Hepatocyte (in vitro differentiated cells): ENCODE measurements at regions not wholly inside any gene's neighbourhood (a gene's known extent, or its start where the extent isn't known, plus 50 kb on each side); places are given as distances from the start of the nearest gene placed in this dataset.

Source experiments
- DNase-seq: peaks from one replicate; pipeline ENCODE4 v3.0.0-alpha.2; 2016; ENCODE audit warnings: low spot score
- H2AFZ ChIP-seq: fragments of 200-600 bp; sonication (generic); 2 replicates; pipeline ENCODE4 v1.6.0; 2016; ENCODE audit warnings: antibody characterized with exemption, mild to moderate bottlenecking
- H3K27ac ChIP-seq: fragments of 200-600 bp; sonication (generic); 2 replicates; pipeline ENCODE4 v1.5.1; 2016; ENCODE audit warnings: mild to moderate bottlenecking
- H3K27me3 ChIP-seq: fragments of 200-600 bp; sonication (generic); 2 replicates; pipeline ENCODE4 v1.6.1; 2016
- H3K36me3 ChIP-seq: fragments of 200-600 bp; sonication (generic); replicated peaks from 2 replicates; pipeline ENCODE4 v1.5.1; 2016; ENCODE audit warnings: low read depth; ENCODE audit not compliant: insufficient read depth
- H3K4me1 ChIP-seq: fragments of 200-600 bp; sonication (generic); 2 replicates; pipeline ENCODE4 v1.5.1; 2016; ENCODE audit warnings: mild to moderate bottlenecking, moderate library complexity; ENCODE audit not compliant: insufficient read depth
- H3K4me2 ChIP-seq: fragments of 200-600 bp; sonication (generic); 2 replicates; pipeline ENCODE4 v1.6.0; 2016
- H3K4me3 ChIP-seq: fragments of 200-600 bp; sonication (generic); 2 replicates; pipeline ENCODE4 v1.5.1; 2016; ENCODE audit warnings: mild to moderate bottlenecking
- H3K79me2 ChIP-seq: fragments of 200-600 bp; sonication (generic); 2 replicates; pipeline ENCODE4 v1.6.0; 2017; ENCODE audit warnings: mild to moderate bottlenecking
- H3K9me2 ChIP-seq: fragments of 200-600 bp; sonication (generic); replicated peaks from 2 replicates; pipeline ENCODE4 v1.6.0; 2017; ENCODE audit warnings: mild to moderate bottlenecking; ENCODE audit not compliant: insufficient read depth
- H3K9me3 ChIP-seq: fragments of 200-600 bp; sonication (generic); 2 replicates; pipeline ENCODE4 v1.5.1; 2016; ENCODE audit warnings: low read depth, mild to moderate bottlenecking
- H4K20me1 ChIP-seq: fragments of 200-600 bp; sonication (generic); 2 replicates; pipeline ENCODE4 v1.6.0; 2016; ENCODE audit warnings: mild to moderate bottlenecking; ENCODE audit not compliant: insufficient read depth, poor library complexity, severe bottlenecking
- EZH2 ChIP-seq: fragments of 200-600 bp; sonication (generic); IDR thresholded peaks from 2 replicates; pipeline ENCODE4 v1.6.1; 2016; ENCODE audit warnings: antibody characterized with exemption, mild to moderate bottlenecking, borderline replicate concordance
- EZH2phosphoT487 ChIP-seq: fragments of 200-600 bp; sonication (generic); IDR thresholded peaks from one replicate; pipeline ENCODE4 v1.6.1; 2018; ENCODE audit warnings: antibody characterized with exemption, mild to moderate bottlenecking, low read depth, moderate library complexity; ENCODE audit not compliant: unreplicated experiment, severe bottlenecking
- WGBS: methylation state at CpG from one replicate; pipeline ENCODE4 v1.1.6; 2016; ENCODE audit warnings: low lambda C conversion rate; ENCODE audit errors: missing lambda C conversion rate; 5-methylcytosine and 5-hydroxymethylcytosine counted together
- TF ChIP-seq, protein P1 (sequence below): fragments of 200-600 bp; sonication (generic); IDR thresholded peaks from 2 replicates; pipeline ENCODE4 v1.5.1; 2016; ENCODE audit warnings: antibody characterized with exemption, mild to moderate bottlenecking; ENCODE audit not compliant: poor library complexity

DNA sequence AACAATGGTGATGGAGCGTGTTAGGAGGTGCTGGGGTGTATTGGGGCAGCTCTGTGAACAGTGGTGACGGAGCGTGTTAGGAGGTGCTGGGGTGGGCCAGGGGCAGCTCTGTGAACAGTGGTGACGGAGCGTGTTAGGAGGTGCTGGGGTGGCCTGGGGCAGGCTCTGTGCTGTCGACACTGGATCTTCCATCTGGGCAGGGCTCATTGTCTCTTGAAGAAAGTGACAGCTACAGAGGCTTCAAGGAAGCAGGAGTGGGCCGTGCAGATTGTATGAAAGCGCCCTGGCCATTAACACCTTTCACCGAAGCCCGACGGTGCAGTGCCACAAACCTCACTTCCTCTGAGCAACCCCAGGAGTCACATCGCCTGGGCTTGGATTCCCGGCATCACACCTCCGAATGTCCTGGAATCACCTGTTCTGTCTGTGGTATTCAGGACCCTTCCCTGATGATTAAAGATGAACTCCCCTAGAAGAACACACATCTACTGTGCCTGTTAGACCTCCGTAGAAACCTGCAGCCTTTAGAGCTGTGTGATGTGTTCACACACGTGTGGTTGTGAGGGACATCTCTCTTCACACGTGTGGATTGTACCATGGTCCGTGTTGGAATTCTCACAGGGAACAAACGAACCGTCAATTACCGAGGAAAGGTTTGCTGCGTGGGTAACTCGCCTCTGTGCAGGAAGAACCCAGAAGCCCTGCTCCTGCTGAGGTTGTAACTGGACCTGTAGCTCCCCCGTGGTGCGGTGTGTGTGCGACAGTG lies 377.7 kb downstream of the THBS2 start:
- H3K36me3 ChIP-seq, result no peaks in the 10 kb centered on the region
- H4K20me1 ChIP-seq, result no peaks in the 10 kb centered on the region
- no peak overlapping the region for H2AFZ ChIP-seq
- DNase-seq, result no peak
- H3K27me3 ChIP-seq, result no peaks in the 10 kb centered on the region
- H3K79me2 ChIP-seq, result no peaks in the 10 kb centered on the region
- H3K9me3 ChIP-seq, result no peaks in the 10 kb centered on the region
- 98% methylated on average over 25 of the region's 26 CpGs for WGBS
- no peak overlapping the region for H3K27ac ChIP-seq
- no peak overlapping the region for H3K4me2 ChIP-seq
- H3K4me1 ChIP-seq, result no peaks in the 10 kb centered on the region
- TF ChIP-seq EZH2phosphoT487 (no peak), EZH2 (no peak)
- TF ChIP-seq, protein P1, sequence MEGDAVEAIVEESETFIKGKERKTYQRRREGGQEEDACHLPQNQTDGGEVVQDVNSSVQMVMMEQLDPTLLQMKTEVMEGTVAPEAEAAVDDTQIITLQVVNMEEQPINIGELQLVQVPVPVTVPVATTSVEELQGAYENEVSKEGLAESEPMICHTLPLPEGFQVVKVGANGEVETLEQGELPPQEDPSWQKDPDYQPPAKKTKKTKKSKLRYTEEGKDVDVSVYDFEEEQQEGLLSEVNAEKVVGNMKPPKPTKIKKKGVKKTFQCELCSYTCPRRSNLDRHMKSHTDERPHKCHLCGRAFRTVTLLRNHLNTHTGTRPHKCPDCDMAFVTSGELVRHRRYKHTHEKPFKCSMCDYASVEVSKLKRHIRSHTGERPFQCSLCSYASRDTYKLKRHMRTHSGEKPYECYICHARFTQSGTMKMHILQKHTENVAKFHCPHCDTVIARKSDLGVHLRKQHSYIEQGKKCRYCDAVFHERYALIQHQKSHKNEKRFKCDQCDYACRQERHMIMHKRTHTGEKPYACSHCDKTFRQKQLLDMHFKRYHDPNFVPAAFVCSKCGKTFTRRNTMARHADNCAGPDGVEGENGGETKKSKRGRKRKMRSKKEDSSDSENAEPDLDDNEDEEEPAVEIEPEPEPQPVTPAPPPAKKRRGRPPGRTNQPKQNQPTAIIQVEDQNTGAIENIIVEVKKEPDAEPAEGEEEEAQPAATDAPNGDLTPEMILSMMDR, result no peak
- H3K9me2 ChIP-seq, result no peaks in the 10 kb centered on the region
- no peak overlapping the region for H3K4me3 ChIP-seq

DNA sequence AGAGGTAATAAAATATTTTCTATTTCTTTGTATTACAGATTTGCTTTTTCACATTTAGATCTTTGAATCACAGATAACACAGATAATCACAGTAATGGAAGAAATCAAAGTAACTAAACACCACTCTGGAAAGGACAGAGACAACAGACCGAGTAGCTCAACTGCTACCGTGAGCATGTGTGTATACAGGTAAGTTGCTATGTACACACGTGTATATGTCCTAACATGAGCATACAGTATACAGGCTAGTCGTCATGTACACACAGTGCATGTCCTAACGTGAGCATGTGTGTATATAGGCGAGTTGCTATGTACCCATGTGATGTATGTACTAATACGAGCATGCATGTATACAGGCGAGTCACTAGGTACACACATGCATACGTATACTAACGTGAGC lies 379.0 kb downstream of the THBS2 start:
- Histone ChIP-seq H3K9me2 (no peaks in the 10 kb centered on the region), H3K27me3 (no peaks in the 10 kb centered on the region), H2AFZ (no peak overlapping the region), H3K27ac (no peak overlapping the region), H4K20me1 (no peaks in the 10 kb centered on the region), H3K4me1 (no peaks in the 10 kb centered on the region), H3K79me2 (no peaks in the 10 kb centered on the region), H3K9me3 (no peaks in the 10 kb centered on the region), H3K4me3 (no peak overlapping the region), H3K36me3 (no peaks in the 10 kb centered on the region), H3K4me2 (no peak overlapping the region)
- TF ChIP-seq EZH2, result no peak
- DNase-seq, result no peak
- WGBS, result 96% methylated on average over 10 of the region's 10 CpGs

DNA sequence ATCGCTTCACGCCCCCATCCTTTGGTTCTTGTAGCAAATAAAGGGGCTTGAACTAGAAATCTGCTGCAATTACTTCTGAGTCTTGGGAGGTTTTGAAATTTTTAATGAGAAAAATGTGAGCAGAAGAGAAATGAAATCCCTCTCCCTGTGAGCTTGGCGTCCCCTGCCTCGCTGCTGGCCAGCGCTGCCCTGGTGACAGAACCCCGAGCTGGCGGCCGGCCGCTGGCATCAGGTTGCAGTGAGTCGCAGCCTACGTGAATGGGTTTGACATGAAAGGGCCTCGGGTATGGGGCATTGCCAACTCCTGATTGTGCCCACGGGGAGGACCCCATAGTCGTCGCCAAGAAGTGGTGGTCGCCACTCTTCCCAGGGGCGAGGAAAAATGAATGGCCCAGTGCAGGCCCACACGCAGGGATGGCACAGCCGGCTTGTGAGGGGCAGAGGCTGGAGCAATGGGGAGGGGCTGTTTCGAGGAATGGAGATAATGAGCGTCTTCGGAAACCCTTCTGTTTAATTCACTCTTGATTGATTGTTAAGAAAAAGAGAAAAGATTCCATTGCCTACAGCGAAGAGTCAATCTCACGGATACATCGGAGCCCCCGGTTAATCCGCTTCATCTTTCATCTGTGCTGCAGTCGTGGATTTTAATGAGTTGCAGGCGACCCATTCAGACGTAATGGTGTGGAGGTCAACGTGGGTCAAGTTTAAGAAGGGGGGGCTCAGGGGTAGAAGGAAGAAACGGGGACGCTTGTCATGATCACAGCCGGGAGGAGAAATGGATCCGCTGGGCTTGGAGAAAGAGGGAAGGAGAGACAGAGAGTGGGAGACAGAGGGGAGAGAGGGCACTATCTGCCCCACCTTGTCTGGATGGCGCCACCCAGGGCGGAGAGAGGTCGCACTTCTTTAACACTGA lies 380.1 kb downstream of the THBS2 start:
- Histone ChIP-seq H3K27me3 (no peaks in the 10 kb centered on the region), H3K9me2 (no peaks in the 10 kb centered on the region), H3K4me3 (no peak overlapping the region), H3K79me2 (no peaks in the 10 kb centered on the region), H3K36me3 (no peaks in the 10 kb centered on the region), H3K9me3 (no peaks in the 10 kb centered on the region), H4K20me1 (no peaks in the 10 kb centered on the region), H3K27ac (no peak overlapping the region), H3K4me1 (no peaks in the 10 kb centered on the region), H3K4me2 (no peak overlapping the region), H2AFZ (no peak overlapping the region)
- no peak for DNase-seq
- TF ChIP-seq EZH2, result no peak
- TF ChIP-seq EZH2phosphoT487, result no peak
- TF ChIP-seq, protein P1, result no peak
- WGBS, result 81% methylated on average over 37 of the region's 38 CpGs
